HEK293 (cell line): ENCODE measurements at regions not wholly inside any gene's neighbourhood (a gene's known extent, or its start where the extent isn't known, plus 50 kb on each side); places are given as distances from the start of the nearest gene placed in this dataset.
A peak's percentile ranks its signal among the peaks of the same experiment; 100 is the strongest.

ENCODE experiments used
- CTCF ChIA-PET: fragments of 350-600 bp; formaldehyde crosslinking; extraction: SDS; loops from one replicate; lab custom pipeline; 2021; ENCODE audit warnings: antibody characterized with exemption; lab: Yijun Ruan, JAX
- POLR2A ChIA-PET: fragments of 300-600 bp; formaldehyde crosslinking; extraction: SDS; loops from one replicate; lab custom pipeline; 2020; ENCODE audit warnings: antibody characterized with exemption, inconsistent platforms; lab: Yijun Ruan, JAX
- H3K27ac ChIP-seq: fragments of 200-500 bp; sonication (Bioruptor generic); 2 replicates; pipeline ENCODE4 v1.5.1; 2014; ENCODE audit warnings: low read depth, low read length, control low read depth, inconsistent platforms; ENCODE audit errors: extremely low read depth
- H3K36me3 ChIP-seq, 2 experiments: fragments of 200-500 bp in 1 of 2; sonication (Bioruptor generic) in 1 of 2; 1 replicate in 1 of 2; 2 replicates in 1 of 2; pipeline ENCODE4 v1.5.1; 2014 to 2017; ENCODE audit warnings: inconsistent platforms in 2 of 2, low read length in 2 of 2; ENCODE audit not compliant: control insufficient read depth in 2 of 2, insufficient read depth in 1 of 2
- H3K4me1 ChIP-seq: fragments of 200-500 bp; sonication (Bioruptor generic); 2 replicates; pipeline ENCODE4 v1.5.1; 2014; ENCODE audit warnings: mild to moderate bottlenecking, low read length, inconsistent platforms; ENCODE audit not compliant: control insufficient read depth, insufficient read depth
- H3K4me3 ChIP-seq: 2 replicates; pipeline ENCODE4 v1.5.1; 2011; ENCODE audit warnings: low read depth, mild to moderate bottlenecking, control low read depth, low read length, moderate library complexity
- H3K9me3 ChIP-seq: fragments of 200-500 bp; sonication (Bioruptor generic); 2 replicates; pipeline ENCODE4 v1.5.1; 2014; ENCODE audit warnings: low read depth, low read length, inconsistent platforms; ENCODE audit not compliant: control insufficient read depth, insufficient read depth
- OSR2 ChIP-seq: fragments of 450-650 bp; formaldehyde crosslinking; IDR thresholded peaks from 2 replicates; pipeline ENCODE4 v1.5.1; 2016; ENCODE audit warnings: missing biosample characterization, missing genetic modification characterization
- PRDM10 ChIP-seq: fragments of 450-650 bp; formaldehyde crosslinking; IDR thresholded peaks from 2 replicates; pipeline ENCODE4 v1.5.1; 2016; ENCODE audit warnings: missing biosample characterization, missing genetic modification characterization
- PRDM6 ChIP-seq: fragments of 450-650 bp; formaldehyde crosslinking; IDR thresholded peaks from 2 replicates; pipeline ENCODE4 v1.5.1; 2017; ENCODE audit warnings: missing biosample characterization, missing genetic modification characterization
- ZBTB17 ChIP-seq: fragments of 450-650 bp; formaldehyde crosslinking; IDR thresholded peaks from 2 replicates; pipeline ENCODE4 v1.5.1; 2016; ENCODE audit warnings: missing biosample characterization, missing genetic modification characterization
- ZBTB21 ChIP-seq: fragments of 450-650 bp; formaldehyde crosslinking; IDR thresholded peaks from 2 replicates; pipeline ENCODE4 v1.5.1; 2017; ENCODE audit warnings: missing biosample characterization, missing genetic modification characterization
- ZBTB44 ChIP-seq: fragments of 450-650 bp; IDR thresholded peaks from 2 replicates; pipeline ENCODE4 v1.5.1; 2018; ENCODE audit warnings: missing biosample characterization, mild to moderate bottlenecking, missing genetic modification characterization
- ZIC2 ChIP-seq: fragments of 450-650 bp; formaldehyde crosslinking; IDR thresholded peaks from 2 replicates; pipeline ENCODE4 v1.5.1; 2016; ENCODE audit warnings: missing biosample characterization, missing genetic modification characterization
- ZNF157 ChIP-seq: fragments of 450-650 bp; formaldehyde crosslinking; IDR thresholded peaks from 2 replicates; pipeline ENCODE4 v1.5.1; 2016; ENCODE audit warnings: missing biosample characterization, missing genetic modification characterization
- ZNF2 ChIP-seq: fragments of 450-650 bp; formaldehyde crosslinking; IDR thresholded peaks from 2 replicates; pipeline ENCODE4 v1.5.1; 2016; ENCODE audit warnings: missing biosample characterization, missing genetic modification characterization
- ZNF23 ChIP-seq: fragments of 450-650 bp; formaldehyde crosslinking; IDR thresholded peaks from 2 replicates; pipeline ENCODE4 v1.5.1; 2016; ENCODE audit warnings: missing biosample characterization, missing genetic modification characterization, borderline replicate concordance
- ZNF280C ChIP-seq: fragments of 450-650 bp; formaldehyde crosslinking; IDR thresholded peaks from 2 replicates; pipeline ENCODE4 v1.5.1; 2016; ENCODE audit warnings: missing biosample characterization, missing genetic modification characterization
- ZNF292 ChIP-seq: fragments of 450-650 bp; formaldehyde crosslinking; IDR thresholded peaks from 2 replicates; pipeline ENCODE4 v1.5.1; 2016; ENCODE audit warnings: low read depth, missing biosample characterization, missing genetic modification characterization, borderline replicate concordance
- ZNF302 ChIP-seq: fragments of 450-650 bp; formaldehyde crosslinking; IDR thresholded peaks from 2 replicates; pipeline ENCODE4 v1.5.1; 2016; ENCODE audit warnings: missing biosample characterization, missing genetic modification characterization, low read depth
- ZNF398 ChIP-seq: fragments of 450-650 bp; formaldehyde crosslinking; IDR thresholded peaks from 2 replicates; pipeline ENCODE4 v1.5.1; 2017; ENCODE audit warnings: missing biosample characterization, missing genetic modification characterization
- ZNF426 ChIP-seq: fragments of 450-650 bp; formaldehyde crosslinking; IDR thresholded peaks from 2 replicates; pipeline ENCODE4 v1.5.1; 2017; ENCODE audit warnings: missing biosample characterization, missing genetic modification characterization, mild to moderate bottlenecking, inconsistent platforms, moderate library complexity
- ZNF548 ChIP-seq: fragments of 450-650 bp; formaldehyde crosslinking; IDR thresholded peaks from 2 replicates; pipeline ENCODE4 v1.5.1; 2016; ENCODE audit warnings: missing biosample characterization, missing genetic modification characterization
- ZNF629 ChIP-seq: fragments of 450-650 bp; formaldehyde crosslinking; IDR thresholded peaks from 2 replicates; pipeline ENCODE4 v1.5.1; 2017; ENCODE audit warnings: missing biosample characterization, missing genetic modification characterization
- ZSCAN30 ChIP-seq: fragments of 450-650 bp; IDR thresholded peaks from 2 replicates; pipeline ENCODE4 v1.5.1; 2018; ENCODE audit warnings: missing biosample characterization, mild to moderate bottlenecking, missing genetic modification characterization, moderate library complexity

- H3K4me3 ChIP-seq, result no peak overlapping the region
- CTCF ChIA-PET, result interaction anchor here (0.6 kb wide), 1 partner anchor 44 kb away, joined by 3 read pairs; no protein-coding TSS in a partner anchor
- TF ChIP-seq ZBTB17 (tag by site-specific recombination) (0 out of 2 replicates have a peak, but pooled peaks have one; percentile 19), ZNF398 (no peak), ZNF548 (tag by site-specific recombination) (no peak), ZBTB21 (tag by site-specific recombination) (peak; percentile 81), PRDM10 (tag by site-specific recombination) (no peak), ZIC2 (tag by site-specific recombination) (peak; percentile 34; the same call in 1 of the 2 replicates), ZNF157 (tag by site-specific recombination) (no peak), ZSCAN30 (no peak), ZNF302 (tag by site-specific recombination) (no peak), ZNF280C (tag by site-specific recombination) (no peak), ZNF629 (tag by site-specific recombination) (peak; percentile 78)
- H3K9me3 ChIP-seq, result no peaks in the 10 kb centered on the region
- peaks cover 16% of the 10 kb centered on the region for H3K4me1 ChIP-seq
- no peaks in the 10 kb centered on the region for H3K36me3 ChIP-seq
- H3K27ac ChIP-seq, result no peak overlapping the region
- POLR2A ChIA-PET, result no interaction called here
Measured at GRCh38 chr3:64441861-64442260, 216.6 kb upstream of the PRICKLE2 start.

- H3K36me3 ChIP-seq, result no peaks in the 10 kb centered on the region
- no peak overlapping the region for H3K27ac ChIP-seq
- ChIA-PET POLR2A (no interaction called here), CTCF (interaction anchor here (1.0 kb wide), 1 partner anchor 9 kb away, joined by 3 read pairs; no protein-coding TSS in a partner anchor)
- TF ChIP-seq OSR2 (tag by site-specific recombination), result peak; percentile 34; the same call in 1 of the 2 replicates
- TF ChIP-seq ZNF2 (tag by site-specific recombination), result no peak
- TF ChIP-seq ZNF23 (tag by site-specific recombination), result no peak
- TF ChIP-seq ZNF426 (tag by site-specific recombination), result no peak
- no peak for TF ChIP-seq ZNF292
- TF ChIP-seq ZBTB44, result 0 out of 2 replicates have a peak, but pooled peaks have one; percentile 21
- TF ChIP-seq PRDM6 (tag by site-specific recombination), result peak; percentile 73
- no peaks in the 10 kb centered on the region for H3K9me3 ChIP-seq
- no peak overlapping the region for H3K4me3 ChIP-seq
- peaks cover 16% of the 10 kb centered on the region for H3K4me1 ChIP-seq
Measured at GRCh38 chr3:64440498-64440897, 215.2 kb upstream of the PRICKLE2 start.
